ENCODE measurements at regions not wholly inside any gene's neighbourhood (a gene's known extent, or its start where the extent isn't known, plus 50 kb on each side); places are given as distances from the start of the nearest gene placed in this dataset.
"Not testable (repeated sequence)": the region's sequence is repeated elsewhere in the genome, so short reads cannot be mapped to it uniquely, and the experiment has no call there.

DNA sequence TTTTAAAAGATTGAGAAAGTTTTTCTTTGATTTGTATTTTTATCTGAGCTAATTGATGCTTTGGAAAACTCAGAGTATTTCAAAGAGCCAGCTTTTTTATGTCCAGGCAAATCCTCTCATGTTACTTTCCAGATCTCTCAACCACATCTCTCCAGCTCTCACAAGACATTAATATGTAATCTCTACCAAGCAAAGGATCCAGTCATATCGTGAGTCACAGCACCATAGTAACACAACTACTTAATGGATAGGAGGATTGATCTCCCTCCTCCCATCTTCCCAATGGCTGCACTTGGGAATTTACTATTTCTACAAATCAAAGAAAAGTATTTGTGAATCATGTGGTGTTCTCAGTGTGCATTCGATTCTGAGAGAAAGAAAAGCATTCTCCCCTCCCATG is 63.3 kb downstream of the POU4F1 start:
- DNase-seq (ENCODE audit: low spot score) = no peak

DNA sequence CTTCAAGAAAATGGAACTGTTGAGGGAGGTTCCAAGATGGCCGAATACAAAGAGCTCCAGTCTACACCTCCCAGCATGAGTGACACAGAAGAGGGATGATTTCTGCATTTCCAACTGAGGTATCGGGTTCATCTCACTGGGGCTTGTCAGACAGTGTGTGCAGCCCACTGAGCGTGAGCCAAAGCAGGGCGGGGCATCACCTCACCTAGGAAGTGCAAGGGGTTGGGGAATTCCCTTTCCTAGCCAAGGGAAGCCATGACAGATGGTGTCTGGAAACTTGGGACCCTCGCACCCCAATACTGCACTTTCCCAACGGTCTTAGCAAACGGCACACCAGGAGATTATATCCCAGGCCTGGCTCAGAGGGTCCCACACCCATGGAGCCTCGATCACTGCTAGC is 77.3 kb downstream of the POU4F1 start:
- not testable (repeated sequence) for DNase-seq (ENCODE audit: low spot score)

DNA sequence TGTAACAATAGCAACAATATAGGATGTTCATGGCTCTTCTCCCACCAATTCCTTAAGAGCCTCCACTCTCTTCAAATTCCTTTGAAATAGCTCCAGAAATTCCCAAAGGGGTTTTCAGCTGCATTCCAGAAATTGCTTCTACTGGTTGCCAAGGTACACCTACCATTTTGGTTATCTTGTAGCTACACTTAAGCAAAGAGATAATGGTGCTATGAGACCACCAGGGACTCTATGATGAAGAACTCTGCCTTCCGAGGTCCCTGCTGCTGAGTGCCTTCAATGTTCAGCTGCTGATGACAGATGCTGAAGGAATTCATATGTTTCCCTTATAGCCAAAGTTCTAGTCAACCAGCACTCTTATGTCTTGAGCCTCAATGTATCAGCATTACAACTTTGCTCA is 78.4 kb downstream of the POU4F1 start:
- no peak for DNase-seq (ENCODE audit: low spot score)

DNA sequence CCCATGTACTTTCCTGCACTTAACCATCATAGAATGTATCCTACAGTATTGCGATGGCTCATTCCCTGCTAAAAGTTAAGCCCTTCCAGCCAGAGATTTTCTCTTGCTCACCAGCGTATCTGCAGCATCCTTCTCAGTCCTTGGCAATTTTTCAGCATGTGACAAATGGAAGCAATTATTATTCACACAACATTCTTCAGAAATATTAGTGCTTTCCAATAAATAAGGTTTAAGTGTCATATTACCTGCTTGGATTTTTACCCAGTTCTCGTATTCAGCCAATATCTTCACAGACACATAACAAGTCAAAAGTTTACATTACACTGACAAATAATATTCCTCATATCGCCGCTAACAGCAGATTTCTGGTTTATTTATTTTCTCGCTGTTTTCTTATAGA is 82.3 kb downstream of the POU4F1 start:
- no peak for DNase-seq (ENCODE audit: low spot score)

- DNase-seq (ENCODE audit: low spot score) = no peak
Measured at GRCh38 chr13:78520425-78520824, 82.9 kb downstream of the POU4F1 start.

- not testable (repeated sequence) for DNase-seq (ENCODE audit: low spot score)
Measured at GRCh38 chr13:78518482-78518881, 84.9 kb downstream of the POU4F1 start.

- DNase-seq (ENCODE audit: low spot score) = no peak
Measured at GRCh38 chr13:78499802-78500201, 103.5 kb downstream of the POU4F1 start.

DNA sequence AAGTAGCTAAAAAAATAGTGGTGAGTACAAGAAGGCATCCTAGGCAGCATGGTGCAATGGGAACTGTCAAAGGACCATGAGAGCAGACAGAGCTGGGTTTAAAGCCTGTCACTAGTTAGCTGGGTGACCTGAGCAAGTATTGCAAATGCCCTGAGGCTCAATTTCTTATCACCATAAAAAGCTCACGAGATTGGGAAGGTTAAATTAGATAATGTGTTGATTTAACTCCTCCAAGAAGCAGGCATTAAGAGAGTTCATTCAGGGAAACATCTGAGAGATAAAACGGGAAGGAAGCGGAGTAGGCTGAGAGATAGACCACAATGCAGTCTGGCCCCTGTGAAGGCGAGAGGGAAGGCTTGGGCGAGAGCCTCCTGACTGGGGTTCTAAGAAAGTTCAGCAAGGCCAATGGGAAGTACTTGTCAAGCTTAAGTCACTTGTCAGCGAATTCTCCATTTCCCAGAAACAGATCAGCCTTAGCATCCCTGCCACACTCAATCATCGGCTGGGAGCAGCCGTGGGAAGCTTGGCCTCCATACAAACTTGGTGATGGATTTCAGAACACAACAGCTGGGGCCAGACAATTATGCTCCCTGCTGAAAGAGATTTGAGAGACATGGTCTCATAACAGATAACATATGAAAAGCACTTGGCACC is 105.5 kb downstream of the POU4F1 start:
- DNase-seq (ENCODE audit: low spot score) = no peak

GRCh38 chr13:78491978-78492377 is 111.4 kb downstream of the POU4F1 start:
- no peak for DNase-seq (ENCODE audit: low spot score)

DNA sequence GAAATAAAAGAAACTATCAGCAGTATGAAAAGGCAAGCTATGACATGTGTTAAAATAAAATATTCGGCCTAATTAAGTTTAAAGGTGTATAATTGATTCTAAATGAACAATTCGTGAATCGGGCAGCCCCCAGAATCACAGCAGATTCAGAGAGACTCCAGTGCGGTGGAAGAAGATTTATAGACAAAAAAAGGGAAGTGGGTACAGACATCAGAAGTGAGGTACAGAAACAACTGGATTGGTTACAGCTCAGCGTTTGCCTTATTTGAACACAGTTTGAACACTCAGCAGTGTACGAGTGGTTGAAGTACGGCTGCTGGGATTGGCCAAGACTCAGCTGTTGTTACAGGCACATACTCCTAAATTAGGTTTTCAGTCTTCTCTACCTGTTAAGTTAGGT is 113.1 kb downstream of the POU4F1 start:
- not testable (repeated sequence) for DNase-seq (ENCODE audit: low spot score)

DNA sequence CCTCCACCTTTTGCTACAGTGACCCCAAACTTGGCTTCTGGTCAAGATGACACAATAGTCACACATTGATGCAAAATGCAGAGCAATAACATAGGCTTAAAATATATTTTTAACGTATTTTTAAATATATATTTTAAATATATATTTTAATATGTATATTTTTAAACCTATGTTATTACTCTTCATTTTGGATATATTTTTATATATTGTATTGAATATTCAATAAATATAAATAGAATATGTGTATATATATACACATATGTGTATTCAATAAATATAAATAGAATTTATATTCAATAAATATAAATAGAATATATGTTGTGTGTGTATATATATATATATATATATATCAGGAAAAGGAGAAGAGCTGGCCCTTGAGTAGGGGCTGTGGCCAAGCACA is 115.6 kb downstream of the POU4F1 start:
- DNase-seq (ENCODE audit: low spot score) = no peak

DNA sequence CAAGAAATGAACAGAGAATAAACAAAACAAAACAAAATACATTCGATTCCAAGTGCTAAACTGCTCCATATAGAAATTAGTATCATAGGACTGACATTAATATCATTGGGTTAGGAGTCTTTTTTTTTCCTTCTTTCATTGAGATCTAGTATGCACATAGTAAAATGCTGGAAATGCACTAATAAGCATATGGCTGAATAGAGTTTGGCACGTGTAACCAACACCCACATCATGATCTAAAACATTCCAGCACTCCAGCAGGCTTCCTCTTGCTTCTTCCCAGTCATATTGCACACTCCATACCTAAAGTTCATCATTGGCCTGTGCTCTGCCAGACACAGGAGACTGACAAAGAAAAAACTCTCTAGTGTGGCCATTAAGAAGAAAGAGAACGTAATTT is 117.5 kb downstream of the POU4F1 start:
- DNase-seq (ENCODE audit: low spot score) = no peak

- DNase-seq (ENCODE audit: low spot score) = no peak
Measured at GRCh38 chr13:78478183-78478582, 125.2 kb downstream of the POU4F1 start.

DNA sequence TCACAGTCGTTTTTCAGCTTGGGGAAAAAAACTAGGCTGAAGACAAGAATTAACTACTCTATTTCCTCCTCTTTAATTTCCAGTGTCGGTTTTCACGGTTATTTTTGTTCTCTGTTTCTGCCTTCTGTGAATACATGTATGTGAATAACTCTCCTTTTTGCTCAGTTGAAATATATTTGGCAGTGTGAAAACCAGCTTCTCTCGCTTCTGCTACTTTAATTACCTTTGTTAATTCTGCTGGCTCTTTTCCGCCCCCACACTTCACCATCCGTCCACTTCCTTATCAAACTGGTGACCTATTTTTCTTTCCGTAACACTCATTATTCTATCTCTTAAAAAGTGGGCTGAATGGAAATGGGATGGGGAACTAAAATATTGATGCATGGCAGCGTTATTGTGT is 126.4 kb downstream of the POU4F1 start:
- no peak for DNase-seq (ENCODE audit: low spot score)

DNA sequence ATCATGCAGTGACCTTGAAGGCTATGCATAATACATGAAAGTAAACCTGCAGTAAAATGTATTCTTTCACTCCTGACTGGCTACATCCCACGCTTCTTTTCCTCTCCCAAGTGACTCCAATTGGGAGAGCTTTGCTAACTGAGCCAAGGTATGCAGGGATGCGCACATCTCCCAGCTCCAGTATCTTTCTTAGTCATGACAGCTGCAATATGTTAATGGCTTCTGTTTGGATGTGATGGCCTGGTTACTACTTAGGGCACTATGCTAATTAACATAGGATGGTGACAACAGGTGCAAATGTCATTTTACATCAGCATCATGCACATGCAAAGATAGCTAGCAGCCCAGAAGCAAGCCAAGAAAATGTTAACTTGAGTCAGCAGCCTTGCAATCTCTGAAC is 134.7 kb downstream of the POU4F1 start:
- DNase-seq (ENCODE audit: low spot score) = no peak

DNA sequence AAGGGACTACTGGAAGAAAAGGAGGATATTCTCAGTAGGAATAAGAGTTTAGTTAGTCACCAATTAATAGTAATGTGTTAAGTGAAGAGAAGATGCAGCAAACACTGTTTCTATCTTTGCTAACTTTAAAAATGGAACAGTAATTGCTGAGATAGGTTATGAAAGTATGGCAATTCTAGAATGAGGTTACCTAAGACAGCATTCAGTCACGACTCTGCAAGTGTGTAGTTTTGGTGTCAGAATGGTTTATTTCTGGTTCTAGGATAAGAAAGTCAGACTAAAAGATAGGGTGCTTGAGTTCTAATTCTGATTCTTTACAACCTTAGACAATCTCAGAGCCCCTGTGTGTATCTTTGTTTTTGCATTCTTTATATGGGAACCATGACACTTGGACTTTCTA is 138.1 kb downstream of the POU4F1 start:
- DNase-seq (ENCODE audit: low spot score) = no peak

GRCh38 chr13:78460176-78460575 is 143.2 kb downstream of the POU4F1 start:
- no peak for DNase-seq (ENCODE audit: low spot score)

DNA sequence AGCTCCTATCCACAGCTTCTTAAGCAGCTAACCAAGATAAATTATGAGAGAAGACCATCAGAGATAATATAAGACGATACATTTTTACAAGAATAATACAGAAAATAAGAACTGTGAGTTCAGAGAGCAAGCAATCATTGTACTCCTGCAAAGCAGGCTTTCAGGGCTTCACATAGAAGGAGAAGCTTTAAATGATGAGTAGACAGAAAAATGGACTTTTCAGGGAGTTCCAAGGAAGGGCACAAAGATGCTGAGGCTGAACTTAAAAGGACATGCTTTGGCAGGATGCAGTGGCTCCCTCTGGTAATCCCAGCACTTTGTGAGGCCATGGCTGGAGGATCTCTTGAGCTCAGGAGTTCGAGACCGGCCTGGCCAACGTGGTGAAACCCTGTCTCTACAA is 159.5 kb downstream of the POU4F1 start:
- no peak for DNase-seq (ENCODE audit: low spot score)

GRCh38 chr13:78437781-78438180 is 165.6 kb downstream of the POU4F1 start:
- no peak for DNase-seq (ENCODE audit: low spot score)

DNA sequence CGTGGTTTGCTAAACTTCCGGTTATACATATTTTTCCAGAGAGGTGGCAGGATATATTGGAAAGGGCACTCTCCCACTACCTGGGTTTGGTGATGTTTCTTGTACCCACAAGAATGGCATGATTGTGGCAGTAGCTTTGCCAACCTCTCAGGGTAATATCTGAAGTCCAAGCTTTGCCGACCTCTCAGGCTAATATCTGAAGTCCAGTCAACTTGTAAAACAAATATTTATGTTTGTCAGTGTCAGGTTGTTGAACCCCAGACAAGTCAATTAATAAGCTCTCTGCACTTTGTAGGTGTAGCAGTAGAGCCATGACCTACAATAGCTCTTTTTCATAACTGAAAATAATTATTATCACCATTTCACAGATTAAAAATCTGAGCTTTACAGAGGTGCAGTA is 167.0 kb downstream of the POU4F1 start:
- no peak for DNase-seq (ENCODE audit: low spot score)

DNA sequence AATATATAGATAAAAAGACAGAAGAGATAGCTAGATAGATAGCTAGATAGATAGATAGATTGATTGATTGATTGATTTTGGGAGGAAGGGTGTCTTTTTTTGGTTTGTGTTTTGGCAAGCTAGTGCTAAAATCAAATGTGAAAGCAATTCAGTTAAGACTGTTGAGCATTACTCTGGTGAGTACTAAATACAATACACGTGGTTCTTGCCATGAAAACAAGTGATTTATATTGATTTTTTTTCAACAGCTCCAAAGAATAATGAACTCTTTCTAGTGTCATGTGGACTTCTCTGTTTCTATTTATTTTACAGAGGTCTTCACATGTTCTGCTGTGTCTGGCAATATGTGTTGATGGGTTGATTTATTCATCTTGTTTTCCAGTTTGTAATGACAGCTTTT is 172.0 kb downstream of the POU4F1 start:
- DNase-seq (ENCODE audit: low spot score) = no peak

DNA sequence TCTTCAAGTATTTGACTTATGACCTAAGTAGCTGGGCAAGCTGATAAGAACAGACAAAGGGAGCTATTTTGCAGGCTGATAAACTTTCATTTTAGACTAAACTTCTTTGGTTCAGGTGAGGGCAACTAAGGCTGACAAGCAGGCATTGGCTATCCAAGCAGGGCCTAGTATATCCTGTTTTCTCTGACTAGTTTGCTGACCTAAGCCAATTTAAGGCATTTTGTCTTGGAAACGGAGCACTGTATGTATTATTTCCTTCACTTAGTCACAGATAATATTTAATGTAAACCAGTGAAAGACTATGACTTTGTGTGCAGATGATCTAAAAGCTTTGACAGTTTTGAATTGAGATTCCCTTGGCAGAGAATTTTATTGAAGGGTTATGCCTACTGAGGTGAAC is 172.5 kb downstream of the POU4F1 start:
- no peak for DNase-seq (ENCODE audit: low spot score)

- no peak for DNase-seq (ENCODE audit: low spot score)
Measured at GRCh38 chr13:78430166-78430791, 173.1 kb downstream of the POU4F1 start.

DNA sequence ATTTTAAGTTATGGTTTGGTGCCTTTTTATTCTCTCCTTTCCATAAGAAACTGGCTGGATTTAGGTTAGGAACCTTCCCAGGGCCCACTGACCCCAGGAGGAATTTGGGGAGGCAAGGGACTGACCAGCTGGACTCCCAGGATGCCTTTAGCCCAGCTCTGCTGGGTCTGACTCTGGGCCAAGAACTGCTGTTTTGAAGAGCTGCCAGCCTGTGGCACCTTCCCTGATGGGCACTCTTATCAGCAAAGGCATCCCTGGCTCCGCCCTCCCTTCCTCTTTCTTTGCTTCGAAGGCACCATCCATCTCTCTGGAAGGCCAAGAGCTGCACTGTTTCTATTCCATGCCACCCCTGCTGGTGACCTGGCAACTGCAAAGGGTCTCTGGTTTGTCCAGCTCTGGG is 174.7 kb downstream of the POU4F1 start:
- DNase-seq (ENCODE audit: low spot score) = no peak

Measured in GM03348 (cell line).